UCSD-AML1 (cell line): ENCODE measurements at regions not wholly inside any gene's neighbourhood (a gene's known extent, or its start where the extent isn't known, plus 50 kb on each side); places are given as distances from the start of the nearest gene placed in this dataset.

Experiments
- DNase-seq: peaks from one replicate; lab custom pipeline; 2025; ENCODE audit not compliant: unreplicated experiment; lab: John Stamatoyannopoulos, UW

DNA sequence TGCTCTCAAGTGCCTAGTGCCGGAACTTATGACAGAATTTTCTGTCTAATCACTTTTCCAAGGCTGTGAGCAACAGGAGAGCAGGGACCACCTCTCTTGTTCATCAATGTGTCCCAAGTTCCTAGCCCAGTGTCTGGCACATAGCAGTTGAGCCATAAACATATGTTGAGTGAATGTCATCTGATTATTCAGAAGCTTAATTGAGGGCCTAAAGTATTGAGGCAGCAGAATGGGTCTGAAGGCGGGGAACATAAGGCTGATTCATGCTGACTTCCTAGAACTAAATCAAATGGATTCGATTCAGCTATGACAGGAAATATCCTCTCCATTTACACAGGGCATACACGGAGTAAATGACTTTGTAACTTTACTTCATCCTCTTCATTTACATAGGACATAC, 438.0 kb upstream of the ZFHX3 start:
- DNase-seq, result no peak

DNA sequence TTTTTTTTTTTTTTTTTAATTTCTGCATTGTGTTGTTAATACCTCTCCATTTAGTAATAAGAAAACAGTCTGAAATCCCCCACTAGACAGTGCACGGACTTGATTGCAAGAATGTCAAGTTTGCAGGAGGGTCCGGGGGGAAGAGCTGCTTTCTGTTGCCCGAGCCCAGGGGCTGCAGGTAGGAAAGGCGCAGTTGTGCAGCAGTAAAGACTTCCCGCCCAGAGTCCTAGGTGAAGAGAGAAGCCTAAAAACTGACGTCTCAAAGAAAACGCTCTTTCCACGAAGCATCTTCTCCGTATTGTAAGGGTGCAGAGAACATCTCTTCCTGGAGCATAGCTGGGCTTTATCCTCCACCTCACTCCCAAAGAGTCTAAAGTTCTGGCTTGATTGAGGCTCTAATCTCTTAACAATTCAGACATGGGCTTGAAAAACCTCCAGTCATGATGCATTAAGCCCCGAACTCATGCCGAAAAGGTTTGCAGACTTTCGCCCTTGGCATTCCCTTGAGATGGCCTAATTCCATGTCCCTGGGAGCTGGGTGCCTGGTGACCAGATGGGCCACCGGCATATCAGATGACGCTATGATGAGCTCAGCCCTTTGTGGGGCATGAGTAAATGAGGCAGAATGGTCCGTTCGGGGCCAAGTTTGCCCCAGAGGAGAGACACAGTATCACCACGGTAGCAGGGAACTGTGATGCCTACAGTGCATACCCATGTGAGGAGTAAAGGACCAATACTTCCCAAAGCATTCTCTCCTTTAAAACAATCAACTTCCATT, 436.2 kb upstream of the ZFHX3 start:
- no peak for DNase-seq

GRCh38 chr16:73483076-73483791, 435.3 kb upstream of the ZFHX3 start:
- DNase-seq, result no peak

- no peak for DNase-seq
Observed at GRCh38 chr16:73482310-73482709, 434.4 kb upstream of the ZFHX3 start.

- no peak for DNase-seq
Observed at GRCh38 chr16:73480381-73480780, 432.5 kb upstream of the ZFHX3 start.

- DNase-seq, result no peak
Observed at GRCh38 chr16:73473713-73474112, 425.8 kb upstream of the ZFHX3 start.

GRCh38 chr16:73464834-73465233, 416.9 kb upstream of the ZFHX3 start:
- DNase-seq, result no peak

DNA sequence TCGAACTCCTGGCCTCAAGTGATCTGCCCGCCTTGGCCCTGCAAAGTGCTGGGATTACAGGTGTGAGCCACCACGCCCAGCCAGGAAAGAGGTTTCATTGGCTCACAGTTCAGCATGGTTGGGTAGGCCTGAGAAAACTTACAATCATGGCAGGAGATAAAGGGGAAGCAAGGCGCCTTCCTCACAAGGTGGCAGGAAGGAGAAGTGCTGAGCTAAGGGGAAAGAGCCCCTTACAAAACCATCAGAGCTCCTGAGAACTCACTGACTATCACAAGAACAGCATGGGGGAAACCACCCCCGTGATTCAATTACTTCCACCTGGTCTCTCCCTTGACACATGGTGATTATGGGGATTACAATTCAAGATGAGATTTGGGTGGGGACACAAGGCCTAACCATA, 411.7 kb upstream of the ZFHX3 start:
- DNase-seq, result no peak

DNA sequence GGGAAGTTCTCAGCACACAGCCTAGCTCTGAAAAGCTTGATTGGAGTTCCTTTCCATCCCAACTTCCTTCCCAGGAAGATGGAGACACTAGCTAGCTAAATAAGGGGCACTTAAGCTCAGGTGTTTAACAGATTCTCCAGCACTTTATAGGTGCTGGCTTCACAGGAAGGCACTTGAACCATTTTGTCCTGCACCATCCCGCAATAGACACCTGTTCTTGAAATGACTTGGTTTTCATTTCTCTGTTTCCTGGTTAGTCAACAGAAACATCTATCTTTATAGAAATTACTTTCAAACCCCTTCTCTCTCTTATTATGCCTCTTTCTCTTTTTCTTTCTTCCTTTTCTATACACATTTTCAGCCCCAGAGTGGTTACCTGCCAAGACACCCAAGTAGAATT, 409.9 kb upstream of the ZFHX3 start:
- no peak for DNase-seq

GRCh38 chr16:73448970-73449369, 401.0 kb upstream of the ZFHX3 start:
- DNase-seq, result no peak

DNA sequence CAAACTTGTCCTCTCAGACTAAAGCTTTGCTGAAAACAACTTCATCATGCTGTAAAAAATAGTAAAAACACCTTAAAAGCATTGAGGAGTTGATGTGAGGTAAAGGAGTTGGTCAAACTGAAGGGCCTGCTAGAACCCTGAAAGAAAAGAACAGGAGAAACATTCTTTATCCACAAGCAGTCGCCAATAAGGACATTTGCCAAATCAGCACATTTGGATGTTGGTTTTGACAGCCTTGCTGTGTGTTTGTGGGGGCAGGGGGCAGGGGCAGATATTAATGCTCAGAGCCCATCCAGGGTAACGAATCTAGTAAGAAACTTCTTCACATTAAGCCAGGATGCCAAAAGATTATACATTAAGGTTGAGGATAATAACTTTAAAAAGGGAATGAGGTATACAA, 399.9 kb upstream of the ZFHX3 start:
- DNase-seq, result no peak

DNA sequence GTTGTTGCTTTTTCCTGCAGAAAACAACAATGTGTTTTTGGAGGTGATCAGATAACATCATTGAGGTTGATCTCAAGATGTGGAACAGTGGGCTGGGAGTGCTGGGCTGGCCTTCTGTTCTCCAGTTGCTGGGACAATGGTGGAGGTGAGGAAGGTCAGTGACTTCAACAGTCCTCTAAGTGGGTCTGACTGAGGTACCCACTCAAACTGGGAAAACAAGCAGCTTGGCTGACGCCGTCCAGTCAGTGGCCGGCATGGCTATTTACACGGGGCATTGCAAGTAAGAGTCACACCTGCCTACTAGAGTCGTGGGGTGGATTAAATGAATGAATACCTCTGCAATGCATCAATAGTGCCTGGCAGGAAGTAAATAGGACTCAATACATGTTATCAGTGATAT, 386.7 kb upstream of the ZFHX3 start:
- DNase-seq, result no peak

DNA sequence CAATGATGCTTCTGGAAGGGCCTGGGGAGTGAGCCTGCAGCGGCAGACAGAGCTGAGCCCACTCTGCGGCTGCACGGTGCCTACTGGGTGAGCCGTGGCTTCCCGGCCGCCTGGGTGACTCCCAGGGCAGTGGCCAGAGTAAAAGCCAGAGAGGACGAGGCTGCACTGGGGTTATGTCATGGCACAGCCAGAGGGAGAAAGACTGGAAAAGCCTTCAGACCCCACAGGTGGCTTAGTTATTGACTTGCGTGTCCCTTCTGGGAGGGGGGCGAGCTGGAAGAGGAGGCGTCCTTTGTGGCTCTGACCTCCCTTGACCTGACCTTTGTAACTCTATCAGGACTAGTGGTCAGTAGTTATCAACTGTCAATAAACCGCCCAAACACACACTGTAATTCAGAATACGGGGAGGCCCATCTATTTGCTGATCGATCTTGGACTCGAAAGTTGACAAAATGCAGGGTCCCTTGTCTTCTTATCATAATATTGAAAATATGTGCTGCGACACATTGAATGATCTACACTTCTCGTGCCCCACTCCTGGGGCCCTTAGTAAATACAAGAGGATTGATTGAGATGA, 385.9 kb upstream of the ZFHX3 start:
- DNase-seq, result no peak

DNA sequence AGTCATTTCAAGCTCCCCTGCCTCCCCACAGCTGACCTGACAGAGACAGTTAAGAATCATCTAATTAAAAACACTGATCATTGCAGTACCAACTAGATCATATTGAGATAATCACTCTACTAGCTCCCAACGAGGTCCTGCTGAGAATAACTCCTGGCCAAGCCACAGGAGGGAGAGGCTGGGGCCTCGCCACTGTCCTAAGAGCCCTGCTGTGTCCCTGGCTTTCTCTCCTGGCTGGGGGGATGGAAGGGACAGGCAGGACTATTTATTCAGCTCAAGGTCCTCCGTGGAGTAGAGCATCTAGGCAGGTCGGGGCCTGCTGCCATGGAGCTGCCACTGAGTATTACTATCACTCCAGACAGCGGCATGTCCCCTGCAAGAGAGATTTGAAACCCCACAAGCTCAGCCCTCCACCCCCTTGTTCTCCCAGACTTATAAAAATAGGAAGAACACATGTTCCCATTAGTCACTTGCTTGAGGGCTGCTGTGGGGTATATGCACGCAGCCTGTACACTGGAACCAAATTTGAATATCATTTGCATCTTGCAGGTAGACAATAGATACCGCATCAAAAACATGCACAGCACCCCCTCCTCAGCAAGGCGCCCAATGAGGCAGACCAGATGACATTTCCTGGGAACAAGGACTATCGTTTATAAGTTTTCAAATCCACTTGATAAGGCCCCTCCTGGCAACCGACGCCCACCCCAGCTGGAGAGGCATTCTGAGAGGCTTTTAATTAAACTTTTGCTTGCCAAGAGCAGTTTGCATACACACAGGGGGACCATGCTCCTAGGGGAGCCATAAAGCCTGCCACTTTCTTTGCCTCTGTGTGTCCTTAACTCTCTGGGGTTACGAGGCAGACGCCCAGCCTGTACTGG, 385.2 kb upstream of the ZFHX3 start:
- DNase-seq, result no peak

DNA sequence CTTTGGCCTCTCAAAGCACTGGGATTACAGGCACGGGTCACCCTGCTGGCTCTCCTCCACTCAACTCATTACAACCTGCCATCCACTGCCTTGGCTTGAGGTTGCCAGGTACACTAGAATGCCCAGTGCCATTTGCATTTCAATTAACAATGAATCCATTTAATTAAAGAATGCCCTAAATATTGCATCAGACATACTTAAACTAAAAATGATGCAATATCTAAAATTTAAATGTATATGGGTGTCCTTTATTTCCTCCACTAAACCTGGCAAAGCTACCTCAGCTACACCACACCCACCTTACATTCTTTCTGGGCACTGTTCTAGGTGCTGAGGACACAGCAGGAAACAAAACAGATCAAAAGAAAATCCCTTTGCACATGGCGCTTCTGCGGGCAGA, 382.2 kb upstream of the ZFHX3 start:
- DNase-seq, result no peak

DNA sequence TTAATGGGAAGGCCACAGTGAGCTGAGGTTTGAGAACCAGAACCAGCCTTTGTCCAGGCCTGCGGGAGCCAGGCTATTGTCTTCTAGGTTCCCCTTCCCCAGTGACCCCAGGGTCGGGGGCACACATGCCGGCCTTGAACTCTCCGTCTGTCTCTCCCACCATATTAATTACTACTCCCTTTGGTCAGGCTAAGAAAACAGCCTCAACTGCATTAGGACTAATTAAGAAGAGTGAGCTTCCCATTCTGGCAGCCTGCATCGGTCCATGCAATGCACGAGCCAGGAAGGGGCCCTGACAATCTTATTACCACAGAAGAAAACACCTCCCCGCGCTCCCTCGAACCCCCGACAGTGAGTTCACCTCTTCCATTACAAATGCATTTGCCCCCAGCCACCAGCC, 380.2 kb upstream of the ZFHX3 start:
- no peak for DNase-seq

DNA sequence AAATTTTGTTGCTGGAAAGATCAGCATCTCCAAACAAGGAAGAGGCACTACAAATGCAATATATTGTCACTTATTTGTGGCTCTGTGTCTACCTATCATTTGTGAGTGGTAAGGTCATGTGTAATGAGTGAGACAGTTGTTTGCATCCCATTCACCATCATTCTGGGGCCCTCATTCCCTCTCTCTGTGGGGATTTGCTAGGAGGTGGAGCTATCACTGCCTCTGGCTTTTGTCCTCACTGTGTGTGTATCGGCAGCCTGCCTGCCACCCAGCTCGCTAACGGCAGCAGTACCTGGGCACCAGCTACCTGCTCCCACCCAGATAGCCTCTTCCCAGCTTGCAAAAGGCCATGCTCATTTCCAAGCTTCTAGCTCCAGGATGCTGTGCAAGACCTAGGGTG, 379.2 kb upstream of the ZFHX3 start:
- DNase-seq, result no peak

DNA sequence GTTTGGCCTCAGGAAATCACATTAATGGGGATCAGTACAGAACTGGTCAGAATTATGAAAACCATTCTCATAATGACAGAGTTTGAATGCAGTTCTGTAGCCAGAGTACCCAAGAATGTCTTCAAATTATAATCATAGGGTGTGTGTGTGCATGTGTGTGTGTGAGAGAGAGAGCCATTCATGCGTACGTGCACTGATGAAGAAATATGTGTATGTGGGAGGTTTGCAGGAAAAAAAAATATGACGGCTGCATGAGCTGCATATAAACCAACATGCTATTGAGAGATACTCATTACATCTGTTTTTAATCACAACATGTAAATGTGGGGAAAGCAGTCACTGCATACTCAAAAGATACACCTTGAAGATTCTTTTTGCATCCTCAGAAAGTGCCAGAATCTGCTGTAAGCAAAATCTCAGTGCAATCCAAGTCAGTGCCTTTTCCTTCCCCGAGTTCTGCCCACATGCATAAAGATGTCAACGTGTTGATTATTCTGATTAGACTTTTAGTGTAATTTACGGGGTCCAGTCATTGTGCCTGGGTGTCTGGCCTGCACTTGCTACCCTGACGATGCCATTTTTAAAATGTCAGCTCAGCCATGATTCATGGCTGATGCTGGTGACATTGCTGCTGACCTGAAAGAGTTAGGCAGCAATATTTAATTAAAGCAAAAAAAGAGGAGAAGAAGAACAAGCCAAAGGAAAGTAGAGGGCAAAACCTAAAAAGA, 378.7 kb upstream of the ZFHX3 start:
- no peak for DNase-seq

- DNase-seq, result no peak
Observed at GRCh38 chr16:73420676-73421075, 372.7 kb upstream of the ZFHX3 start.

- DNase-seq, result no peak
Observed at GRCh38 chr16:73420244-73420643, 372.3 kb upstream of the ZFHX3 start.

GRCh38 chr16:73418691-73419090, 370.8 kb upstream of the ZFHX3 start:
- no peak for DNase-seq
